ENCODE measurements at regions not wholly inside any gene's neighbourhood (a gene's known extent, or its start where the extent isn't known, plus 50 kb on each side); places are given as distances from the start of the nearest gene placed in this dataset.

GRCh38 chr2:228919808-228920207, 351.3 kb downstream of the PID1 start:
- ATAC-seq (ENCODE audit: poor library complexity) = no peak
- ChIA-PET CTCF (no interaction called here), POLR2A (no interaction called here)
- no peak overlapping the region for H3K4me3 Mint-ChIP-seq
- intact Hi-C loops (cut with DNase I, micrococcal nuclease) = no loop called here
- Histone ChIP-seq H3K27me3 (ENCODE audit: control insufficient read depth in 1 of 2, insufficient read depth in 2 of 2, low read length in 2 of 2) (no peaks in the 10 kb centered on the region), H3K4me1 (ENCODE audit: insufficient read depth, low read length) (no peaks in the 10 kb centered on the region), H3K27ac (ENCODE audit: low read depth in 1 of 2, low read length in 2 of 2) (no peak overlapping the region), H3K4me3 (ENCODE audit: low read length) (no peak overlapping the region), H3K36me3 (ENCODE audit: insufficient read depth, low read length) (no peaks in the 10 kb centered on the region), H3K9me3 (ENCODE audit: control insufficient read depth in 1 of 2, insufficient read depth in 1 of 2, low read length in 2 of 2) (no peaks in the 10 kb centered on the region)
- H3K9me3 Mint-ChIP-seq = no peaks in the 10 kb centered on the region
- no peak for DNase-seq
- TF ChIP-seq, protein P1, sequence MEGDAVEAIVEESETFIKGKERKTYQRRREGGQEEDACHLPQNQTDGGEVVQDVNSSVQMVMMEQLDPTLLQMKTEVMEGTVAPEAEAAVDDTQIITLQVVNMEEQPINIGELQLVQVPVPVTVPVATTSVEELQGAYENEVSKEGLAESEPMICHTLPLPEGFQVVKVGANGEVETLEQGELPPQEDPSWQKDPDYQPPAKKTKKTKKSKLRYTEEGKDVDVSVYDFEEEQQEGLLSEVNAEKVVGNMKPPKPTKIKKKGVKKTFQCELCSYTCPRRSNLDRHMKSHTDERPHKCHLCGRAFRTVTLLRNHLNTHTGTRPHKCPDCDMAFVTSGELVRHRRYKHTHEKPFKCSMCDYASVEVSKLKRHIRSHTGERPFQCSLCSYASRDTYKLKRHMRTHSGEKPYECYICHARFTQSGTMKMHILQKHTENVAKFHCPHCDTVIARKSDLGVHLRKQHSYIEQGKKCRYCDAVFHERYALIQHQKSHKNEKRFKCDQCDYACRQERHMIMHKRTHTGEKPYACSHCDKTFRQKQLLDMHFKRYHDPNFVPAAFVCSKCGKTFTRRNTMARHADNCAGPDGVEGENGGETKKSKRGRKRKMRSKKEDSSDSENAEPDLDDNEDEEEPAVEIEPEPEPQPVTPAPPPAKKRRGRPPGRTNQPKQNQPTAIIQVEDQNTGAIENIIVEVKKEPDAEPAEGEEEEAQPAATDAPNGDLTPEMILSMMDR (IDR thresholded peaks at IDR 0.05) = no peak
- H3K36me3 Mint-ChIP-seq (ENCODE audit: low read depth) = no peaks in the 10 kb centered on the region
- no peaks in the 10 kb centered on the region for H3K27me3 Mint-ChIP-seq
- no peak overlapping the region for H3K27ac Mint-ChIP-seq
- no peaks in the 10 kb centered on the region for H3K4me1 Mint-ChIP-seq (ENCODE audit: low read depth)

- ATAC-seq (ENCODE audit: poor library complexity) (no peak), DNase-seq (no peak)
- Mint-ChIP-seq H3K27me3 (no peaks in the 10 kb centered on the region), H3K27ac (no peak overlapping the region), H3K4me1 (ENCODE audit: low read depth) (no peaks in the 10 kb centered on the region), H3K9me3 (no peaks in the 10 kb centered on the region), H3K36me3 (ENCODE audit: low read depth) (no peaks in the 10 kb centered on the region), H3K4me3 (no peak overlapping the region)
- no peaks in the 10 kb centered on the region for H3K27me3 ChIP-seq (ENCODE audit: control insufficient read depth in 1 of 2, insufficient read depth in 2 of 2, low read length in 2 of 2)
- H3K4me3 ChIP-seq (ENCODE audit: low read length) = no peak overlapping the region
- H3K27ac ChIP-seq (ENCODE audit: low read depth in 1 of 2, low read length in 2 of 2) = no peak overlapping the region
- H3K9me3 ChIP-seq (ENCODE audit: control insufficient read depth in 1 of 2, insufficient read depth in 1 of 2, low read length in 2 of 2) = no peaks in the 10 kb centered on the region
- ChIA-PET POLR2A (no interaction called here), CTCF (no interaction called here)
- TF ChIP-seq, protein P1 (IDR thresholded peaks at IDR 0.05) = no peak
- no peaks in the 10 kb centered on the region for H3K36me3 ChIP-seq (ENCODE audit: insufficient read depth, low read length)
- intact Hi-C loops (cut with DNase I, micrococcal nuclease) = no loop called here
- no peaks in the 10 kb centered on the region for H3K4me1 ChIP-seq (ENCODE audit: insufficient read depth, low read length)
Measured at GRCh38 chr2:228917220-228917619, 353.9 kb downstream of the PID1 start.

DNA sequence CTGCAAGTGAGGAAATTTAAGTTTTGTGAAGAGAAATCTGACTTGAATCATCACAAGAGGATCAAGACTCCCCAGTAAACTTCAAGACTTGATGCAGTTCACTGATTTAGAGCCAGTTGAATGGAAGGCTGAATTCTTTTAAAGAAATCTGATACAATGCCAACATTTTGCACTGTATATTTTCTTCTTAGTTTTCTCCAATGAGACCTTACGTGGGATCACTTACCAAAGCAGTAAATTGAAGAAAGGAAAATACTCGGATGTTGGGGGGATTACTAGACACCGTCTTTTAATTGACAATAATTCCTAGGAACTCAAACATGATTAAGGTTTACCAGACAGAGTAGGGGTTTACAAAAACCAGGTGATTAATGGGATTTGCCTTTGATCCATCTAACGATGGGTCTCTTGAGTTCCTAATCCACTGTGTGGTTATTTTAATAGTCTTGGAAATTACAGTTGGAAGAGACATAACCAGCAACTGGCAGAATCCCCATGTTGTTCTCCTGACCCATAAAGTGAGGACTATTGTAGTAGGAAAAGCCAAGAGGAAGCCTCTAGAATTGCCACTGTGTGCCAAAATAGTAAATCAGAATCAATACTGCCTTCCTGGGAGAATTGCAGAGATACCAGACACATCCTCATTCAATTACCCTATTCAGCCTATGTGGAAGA, 354.5 kb downstream of the PID1 start:
- Histone ChIP-seq H3K27me3 (ENCODE audit: control insufficient read depth in 1 of 2, insufficient read depth in 2 of 2, low read length in 2 of 2) (no peaks in the 10 kb centered on the region), H3K4me3 (ENCODE audit: low read length) (no peak overlapping the region), H3K27ac (ENCODE audit: low read depth in 1 of 2, low read length in 2 of 2) (no peak overlapping the region), H3K9me3 (ENCODE audit: control insufficient read depth in 1 of 2, insufficient read depth in 1 of 2, low read length in 2 of 2) (no peaks in the 10 kb centered on the region), H3K4me1 (ENCODE audit: insufficient read depth, low read length) (no peaks in the 10 kb centered on the region), H3K36me3 (ENCODE audit: insufficient read depth, low read length) (no peaks in the 10 kb centered on the region)
- no peak for DNase-seq
- TF ChIP-seq, protein P1 (IDR thresholded peaks at IDR 0.05) = no peak
- ChIA-PET POLR2A (no interaction called here), CTCF (no interaction called here)
- Mint-ChIP-seq H3K27ac (no peak overlapping the region), H3K4me3 (no peak overlapping the region), H3K36me3 (ENCODE audit: low read depth) (no peaks in the 10 kb centered on the region), H3K27me3 (no peaks in the 10 kb centered on the region), H3K9me3 (no peaks in the 10 kb centered on the region), H3K4me1 (ENCODE audit: low read depth) (no peaks in the 10 kb centered on the region)
- no peak for ATAC-seq (ENCODE audit: poor library complexity)
- intact Hi-C loops (cut with DNase I, micrococcal nuclease) = no loop called here

Measured in CD4-positive, alpha-beta T cell (primary cell).